ENCODE measurements at regions not wholly inside any gene's neighbourhood (a gene's known extent, or its start where the extent isn't known, plus 50 kb on each side); places are given as distances from the start of the nearest gene placed in this dataset.
"Not testable (repeated sequence)": the region's sequence is repeated elsewhere in the genome, so short reads cannot be mapped to it uniquely, and the experiment has no call there.

DNA sequence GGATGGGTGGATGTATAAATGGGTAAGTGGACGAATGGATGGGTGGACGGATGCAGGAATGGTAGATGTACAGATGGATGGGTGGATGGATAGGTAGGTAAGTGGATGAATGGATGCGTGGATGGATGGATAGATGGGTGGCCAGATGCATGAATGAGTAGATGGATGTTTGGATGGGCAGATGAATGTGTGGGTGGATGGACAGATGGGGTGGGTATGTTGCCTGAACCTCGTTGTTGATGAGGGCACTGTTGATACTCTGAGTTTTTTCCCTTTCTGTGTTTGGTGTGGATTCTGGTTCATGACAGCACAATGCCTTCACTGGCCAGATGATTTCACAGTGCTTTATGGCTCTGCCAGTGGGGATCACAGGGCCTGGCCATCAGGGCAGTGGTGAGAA lies 208.3 kb downstream of the NPIPB11 start:
- Mint-ChIP-seq H3K9me3 (no peaks in the 10 kb centered on the region), H3K36me3 (peaks cover 1% of the 10 kb centered on the region), H3K4me3 (no peak overlapping the region), H3K4me1 (no peaks in the 10 kb centered on the region), H3K27me3 (no peaks in the 10 kb centered on the region), H3K27ac (no peak overlapping the region)
- no peak for DNase-seq

DNA sequence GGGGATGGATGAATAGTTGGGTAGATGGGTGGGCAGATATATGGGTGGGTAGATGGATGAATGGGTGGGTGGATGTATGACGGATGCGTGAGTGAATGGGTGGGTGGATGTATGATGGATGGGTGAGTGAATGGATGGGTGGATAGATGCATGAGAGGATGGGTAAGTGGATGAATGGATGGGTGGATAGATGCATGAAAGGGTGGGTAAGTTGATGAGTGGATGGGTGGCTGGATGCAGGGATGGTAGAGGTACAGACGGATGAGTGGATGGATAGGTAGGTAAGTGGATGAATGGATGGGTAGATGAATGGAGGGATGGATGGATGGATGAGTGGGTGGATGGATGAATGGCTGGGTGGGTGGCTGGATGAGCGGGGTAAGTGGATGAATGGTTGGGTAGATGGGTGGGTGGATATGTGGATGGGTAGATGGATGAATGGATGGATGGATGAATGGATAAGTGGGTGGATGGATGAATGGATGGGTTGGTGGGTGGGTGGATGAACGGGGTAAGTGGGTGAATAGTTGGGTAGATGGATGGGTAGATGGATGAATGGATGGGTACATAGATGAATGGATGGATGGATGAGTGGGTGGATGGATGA lies 208.9 kb downstream of the NPIPB11 start:
- H3K9me3 Mint-ChIP-seq, H3K27me3 Mint-ChIP-seq, H3K4me3 Mint-ChIP-seq, H3K4me1 Mint-ChIP-seq, H3K36me3 Mint-ChIP-seq, DNase-seq, H3K27ac Mint-ChIP-seq: not testable (repeated sequence)

DNA sequence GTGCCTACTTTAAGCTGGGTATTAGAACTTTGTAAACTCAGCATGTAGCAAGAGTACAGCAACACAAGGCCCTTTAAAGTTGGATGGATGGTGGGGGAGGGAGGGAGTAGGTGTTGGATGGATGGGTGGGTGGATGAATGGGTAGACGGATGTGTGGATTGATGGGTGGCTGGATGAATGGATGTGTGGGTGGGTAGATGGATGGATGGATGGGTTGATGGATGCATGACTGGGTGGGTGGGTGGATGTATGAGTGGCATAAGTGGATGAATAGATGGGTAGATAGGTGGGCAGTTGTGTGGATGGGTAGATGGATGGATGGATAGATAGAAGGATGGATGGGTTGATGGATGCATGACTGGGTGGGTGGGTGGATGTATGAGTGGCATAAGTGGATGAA lies 209.8 kb downstream of the NPIPB11 start:
- DNase-seq, H3K9me3 Mint-ChIP-seq, H3K27me3 Mint-ChIP-seq, H3K36me3 Mint-ChIP-seq, H3K4me1 Mint-ChIP-seq, H3K4me3 Mint-ChIP-seq, H3K27ac Mint-ChIP-seq: not testable (repeated sequence)

DNA sequence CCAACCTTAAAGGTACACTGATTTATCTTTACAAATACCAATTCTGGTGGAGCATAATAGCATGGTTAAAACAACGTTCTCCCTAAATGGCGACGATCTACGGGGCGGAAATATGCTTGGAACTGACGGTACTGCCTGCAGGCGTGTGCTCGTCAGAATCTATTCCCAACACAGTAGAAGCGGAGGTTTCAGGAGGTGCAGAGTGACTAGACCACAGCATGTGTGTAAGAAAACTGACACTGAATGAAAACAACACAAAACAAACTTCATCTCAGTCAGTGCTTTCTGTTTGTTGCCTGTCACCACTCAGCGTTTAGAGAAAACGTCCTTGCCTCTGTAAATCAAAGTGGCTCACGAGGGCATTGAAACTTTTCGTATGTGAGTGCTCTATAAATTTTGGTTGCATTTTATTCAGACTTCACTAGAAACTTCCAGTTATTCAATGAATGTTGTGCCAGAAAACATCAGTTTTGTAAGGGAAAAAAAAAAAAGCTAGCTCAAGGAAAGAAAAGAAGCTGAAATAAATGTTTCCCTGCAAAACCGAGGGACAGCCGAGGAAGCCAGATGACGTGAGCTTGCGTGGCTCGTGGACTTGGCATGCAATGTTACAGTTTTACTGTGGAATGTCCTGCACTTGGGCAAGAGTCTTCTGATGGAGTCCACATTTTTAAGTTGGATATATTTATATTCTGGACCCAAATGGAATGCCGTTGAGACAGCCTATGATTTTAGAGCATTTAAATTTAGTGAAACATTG lies 210.4 kb downstream of the LAT start:
- not testable (repeated sequence) for H3K36me3 Mint-ChIP-seq, H3K4me1 Mint-ChIP-seq, H3K27ac Mint-ChIP-seq, DNase-seq, H3K4me3 Mint-ChIP-seq, H3K27me3 Mint-ChIP-seq, H3K9me3 Mint-ChIP-seq

DNA sequence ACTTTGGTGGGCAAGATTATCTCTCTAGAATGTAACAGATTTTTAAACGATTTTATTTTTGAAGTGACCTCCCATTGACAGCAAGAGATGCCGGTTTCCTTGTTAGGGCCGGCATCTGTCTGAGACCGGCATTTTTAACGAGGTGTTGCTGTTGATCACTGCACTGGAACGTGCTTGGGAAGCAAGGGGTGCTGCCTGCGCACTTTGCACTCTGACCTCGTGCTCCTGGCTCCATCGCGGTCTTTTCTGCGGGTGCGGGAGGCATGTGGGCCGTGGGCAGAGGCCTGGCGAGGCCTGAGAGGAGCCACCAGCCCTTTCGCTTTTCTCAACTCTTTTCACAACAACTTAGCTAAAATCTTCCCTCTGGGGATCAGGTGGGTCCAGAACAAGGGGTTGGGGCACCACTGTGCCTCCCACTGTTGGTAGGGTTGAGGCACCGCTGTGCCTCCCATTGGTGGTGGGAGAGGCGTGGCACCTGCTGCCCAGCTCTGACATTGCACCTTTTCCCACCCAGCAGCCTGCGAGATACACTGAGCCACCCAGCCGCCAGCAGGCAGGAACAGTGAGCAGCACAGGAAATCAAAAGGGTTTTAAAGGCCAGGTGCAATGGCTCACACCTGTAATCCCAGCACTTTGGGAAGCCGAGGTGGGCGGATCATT lies 209.5 kb downstream of the LAT start:
- H3K27ac Mint-ChIP-seq, H3K27me3 Mint-ChIP-seq, DNase-seq, H3K36me3 Mint-ChIP-seq, H3K4me1 Mint-ChIP-seq, H3K9me3 Mint-ChIP-seq, H3K4me3 Mint-ChIP-seq: not testable (repeated sequence)

DNA sequence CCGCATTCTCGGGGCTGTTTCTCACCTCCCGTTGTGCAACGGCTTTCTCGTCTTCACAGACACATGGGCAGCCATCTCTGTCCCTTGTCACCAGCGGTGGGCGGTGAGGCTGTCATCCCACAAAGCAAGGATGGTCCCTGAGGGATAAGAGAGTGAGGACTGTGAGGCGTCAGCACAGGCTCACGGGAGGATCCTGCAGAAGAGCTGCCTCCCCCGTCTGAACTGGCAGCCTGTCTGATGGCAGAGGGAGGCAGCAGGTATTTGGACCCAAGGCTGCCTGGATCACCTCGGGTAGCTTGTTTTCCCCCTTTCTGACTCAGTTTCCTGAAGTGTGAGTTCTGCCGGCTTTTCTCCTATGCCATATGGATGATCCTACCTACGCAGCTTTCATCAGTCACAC lies 208.8 kb downstream of the LAT start:
- not testable (repeated sequence) for H3K9me3 Mint-ChIP-seq, H3K27me3 Mint-ChIP-seq, H3K27ac Mint-ChIP-seq, DNase-seq, H3K4me3 Mint-ChIP-seq, H3K4me1 Mint-ChIP-seq, H3K36me3 Mint-ChIP-seq

DNA sequence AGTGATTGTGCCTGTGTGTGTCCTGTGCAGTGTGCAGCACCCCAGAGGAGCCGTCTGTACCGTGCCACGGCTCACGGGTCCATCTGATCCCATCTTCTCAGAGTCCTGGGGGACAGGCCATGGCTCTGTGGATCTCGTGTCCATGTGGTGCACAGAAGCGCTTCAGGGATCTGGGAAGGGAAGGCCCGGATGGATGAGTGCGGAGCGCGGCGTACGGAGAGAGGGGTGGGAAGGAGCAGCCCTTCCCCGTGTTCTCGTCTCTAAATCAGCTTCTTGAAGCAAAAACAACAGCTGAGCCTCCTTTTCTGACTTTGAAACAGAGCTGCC lies 208.4 kb downstream of the LAT start:
- DNase-seq, H3K4me3 Mint-ChIP-seq, H3K4me1 Mint-ChIP-seq, H3K27ac Mint-ChIP-seq, H3K27me3 Mint-ChIP-seq, H3K9me3 Mint-ChIP-seq, H3K36me3 Mint-ChIP-seq: not testable (repeated sequence)

DNA sequence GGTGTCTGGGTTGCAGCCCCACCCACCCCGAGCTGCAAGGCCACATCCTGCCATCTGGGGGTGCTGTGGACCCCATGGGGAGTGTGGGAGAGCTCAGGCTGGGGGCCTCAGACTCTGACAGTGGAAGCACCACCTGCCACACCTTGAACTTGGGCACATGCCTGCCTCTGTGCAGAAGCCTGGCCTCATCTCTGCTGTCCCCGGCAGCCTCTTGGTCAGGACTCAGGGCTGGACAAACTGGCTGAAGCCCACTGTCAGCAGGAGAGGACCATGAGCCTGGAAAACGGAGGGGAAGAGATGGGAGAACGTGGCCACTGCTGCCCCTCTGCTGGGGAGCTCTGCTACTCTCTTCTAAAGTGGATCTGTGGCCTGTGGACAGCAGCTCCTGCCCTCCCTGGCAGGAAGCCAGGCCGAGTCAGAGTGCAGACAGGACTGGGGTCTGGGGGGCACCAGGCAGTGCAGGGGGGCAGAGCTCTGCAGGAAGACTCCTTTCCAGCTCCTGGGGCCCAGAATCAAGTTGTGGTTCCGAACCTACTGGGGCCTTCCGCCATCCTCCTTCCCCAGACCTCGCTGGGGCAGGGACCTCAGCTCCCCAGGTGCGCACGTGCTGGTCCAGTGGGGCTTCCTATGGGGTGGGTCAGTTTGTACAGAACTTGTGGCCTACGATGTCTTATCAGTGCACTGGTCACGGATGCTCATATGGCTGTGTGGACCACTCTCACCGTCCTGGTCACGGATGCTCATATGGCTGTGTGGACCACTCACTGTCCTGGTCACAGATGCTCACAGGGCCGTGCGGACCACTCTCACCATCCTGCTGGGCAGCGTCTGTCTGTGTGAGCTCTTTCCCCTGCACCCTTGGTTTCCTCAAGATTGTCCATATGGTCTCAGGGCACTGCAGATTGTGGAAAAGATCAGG lies 207.7 kb downstream of the LAT start:
- Mint-ChIP-seq H3K4me1 (no peaks in the 10 kb centered on the region), H3K4me3 (no peak overlapping the region), H3K9me3 (no peaks in the 10 kb centered on the region), H3K27me3 (no peaks in the 10 kb centered on the region), H3K36me3 (no peaks in the 10 kb centered on the region), H3K27ac (no peak overlapping the region)
- DNase-seq, result no peak

DNA sequence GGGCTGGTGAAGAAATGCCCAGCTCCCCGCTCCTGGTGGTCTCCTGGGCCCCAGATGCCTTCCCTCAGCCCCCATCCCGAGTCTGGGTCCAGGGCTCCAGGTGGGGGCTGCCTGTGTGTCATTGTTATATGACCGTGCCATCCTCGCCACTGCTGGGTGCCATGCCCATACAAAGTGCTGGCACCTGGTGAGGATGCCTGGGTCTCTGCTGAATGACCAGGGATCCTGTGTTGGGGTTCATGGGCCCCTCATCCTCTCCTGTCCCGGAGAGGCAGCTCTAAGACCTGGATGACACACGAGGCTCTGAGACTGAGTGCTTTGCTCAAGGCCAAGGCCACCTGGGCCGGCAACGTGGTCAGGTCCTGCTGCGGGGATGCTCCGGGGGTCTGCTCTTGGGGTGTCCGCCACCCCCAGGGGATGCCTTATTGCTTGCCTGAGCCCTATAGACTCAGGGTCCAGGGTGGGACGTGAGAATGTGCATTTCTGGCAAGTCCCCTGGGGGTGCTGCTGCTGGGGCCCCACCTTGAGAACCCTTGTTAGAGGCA lies 206.9 kb downstream of the LAT start:
- not testable (repeated sequence) for H3K4me3 Mint-ChIP-seq, H3K27ac Mint-ChIP-seq, DNase-seq, H3K9me3 Mint-ChIP-seq, H3K4me1 Mint-ChIP-seq, H3K27me3 Mint-ChIP-seq, H3K36me3 Mint-ChIP-seq

DNA sequence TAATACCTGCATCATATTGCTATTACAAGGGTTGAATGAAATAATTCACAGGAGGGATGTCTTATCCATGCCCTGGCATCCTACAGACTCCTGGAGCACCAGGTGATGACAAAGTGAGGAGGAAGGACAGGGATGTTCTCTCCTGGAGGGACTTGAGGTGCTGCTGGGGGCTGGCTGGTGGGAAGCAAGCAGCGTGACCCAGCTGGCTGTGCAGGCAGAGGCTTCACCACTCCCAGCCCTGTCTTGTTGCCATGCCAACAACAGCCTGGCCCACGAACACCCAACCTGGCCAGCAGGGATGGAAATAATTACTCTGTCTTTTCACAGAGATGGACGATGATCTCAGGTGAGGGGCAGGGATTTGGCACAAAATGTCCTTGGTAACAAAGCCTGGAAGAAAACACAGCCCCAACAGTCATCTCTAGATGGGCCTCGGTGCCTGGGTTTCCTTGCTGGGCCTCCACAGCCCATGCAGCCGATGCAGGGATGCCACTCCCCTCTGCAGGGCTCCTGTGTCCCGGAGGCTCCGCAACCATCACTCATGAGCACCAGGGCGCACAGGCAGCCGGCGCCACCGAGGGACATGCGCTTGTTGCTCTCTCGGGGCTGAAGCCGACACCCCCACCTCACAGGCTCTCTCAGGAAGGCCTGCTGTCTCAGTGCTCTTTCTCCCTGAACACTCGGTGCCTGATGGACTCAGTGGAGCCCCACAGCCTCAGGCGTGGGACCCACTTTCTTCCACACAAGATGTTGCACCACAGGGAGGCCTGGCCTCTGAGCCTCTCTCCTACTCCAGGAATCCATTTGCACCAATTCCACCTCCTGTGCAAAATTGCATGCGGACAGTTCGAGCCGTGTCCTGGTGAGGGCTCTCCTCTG lies 205.9 kb downstream of the LAT start:
- not testable (repeated sequence) for H3K27me3 Mint-ChIP-seq, H3K27ac Mint-ChIP-seq, H3K4me3 Mint-ChIP-seq, H3K9me3 Mint-ChIP-seq, H3K36me3 Mint-ChIP-seq, H3K4me1 Mint-ChIP-seq, DNase-seq

DNA sequence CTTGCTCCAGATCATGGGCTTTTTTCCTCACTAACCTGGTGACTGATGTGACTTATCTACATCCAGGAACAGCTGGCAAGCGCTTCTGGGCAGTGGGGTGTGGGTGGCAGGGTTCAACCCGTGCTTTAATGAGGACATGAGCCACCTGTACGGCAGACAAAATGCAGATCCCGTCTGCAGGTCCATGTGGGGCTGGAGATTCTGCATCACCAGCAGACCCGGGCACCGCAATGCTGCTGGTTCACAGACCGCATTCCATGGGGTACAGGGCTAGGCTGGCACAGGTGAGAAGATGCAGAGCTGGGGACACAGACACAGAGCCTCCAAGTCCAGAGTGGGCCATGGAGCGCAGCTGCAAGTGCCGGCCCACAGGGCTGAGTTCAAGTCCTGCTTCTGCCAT lies 204.0 kb downstream of the LAT start:
- not testable (repeated sequence) for H3K27ac Mint-ChIP-seq, DNase-seq, H3K4me3 Mint-ChIP-seq, H3K27me3 Mint-ChIP-seq, H3K4me1 Mint-ChIP-seq, H3K36me3 Mint-ChIP-seq, H3K9me3 Mint-ChIP-seq

DNA sequence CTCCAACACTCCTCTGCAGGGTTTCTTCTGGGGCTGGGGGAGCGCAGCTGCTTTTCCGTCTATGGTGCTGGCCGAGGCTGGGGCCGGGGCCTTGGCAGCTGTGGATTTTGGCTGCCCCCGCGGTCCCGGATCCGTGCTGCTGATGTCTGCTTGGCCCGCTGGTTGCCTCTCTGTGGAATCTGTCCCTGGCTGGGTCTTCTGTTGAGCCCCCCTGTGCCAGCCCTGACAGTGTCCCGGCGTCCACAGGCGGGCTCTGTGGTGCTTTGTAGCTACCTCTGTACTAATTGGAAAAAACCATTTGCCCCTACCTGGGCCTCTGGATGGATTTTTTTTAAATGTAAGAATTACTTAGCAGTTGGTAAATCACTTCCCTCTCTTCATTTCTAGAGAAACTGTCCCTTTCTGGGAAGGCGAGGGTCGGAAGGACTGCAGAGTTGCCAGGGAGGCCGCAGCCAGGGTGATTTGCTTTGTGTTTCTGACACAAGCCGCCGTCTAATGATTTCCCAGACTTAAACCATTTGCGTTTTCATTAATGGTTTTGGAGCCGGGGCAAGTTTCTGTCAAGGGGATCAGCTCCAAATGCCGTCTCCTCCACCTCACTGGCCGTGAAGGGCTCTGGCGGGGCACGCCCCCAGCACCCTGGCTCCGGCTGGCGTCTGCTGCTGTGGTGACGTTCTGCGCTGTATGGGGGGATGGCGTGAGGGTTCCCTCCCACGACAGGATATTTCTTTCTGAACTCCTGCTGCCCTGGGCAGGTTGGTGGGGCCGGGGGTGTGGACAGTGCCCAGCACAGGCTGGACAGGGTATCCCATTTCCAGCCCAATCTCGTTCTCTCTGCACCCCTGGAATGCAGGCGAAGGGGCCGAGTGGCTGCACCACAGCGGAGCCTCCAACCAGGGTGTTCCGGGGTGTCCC lies 201.7 kb downstream of the LAT start:
- not testable (repeated sequence) for H3K9me3 Mint-ChIP-seq, H3K27ac Mint-ChIP-seq, H3K27me3 Mint-ChIP-seq, H3K4me1 Mint-ChIP-seq, H3K4me3 Mint-ChIP-seq, H3K36me3 Mint-ChIP-seq, DNase-seq

DNA sequence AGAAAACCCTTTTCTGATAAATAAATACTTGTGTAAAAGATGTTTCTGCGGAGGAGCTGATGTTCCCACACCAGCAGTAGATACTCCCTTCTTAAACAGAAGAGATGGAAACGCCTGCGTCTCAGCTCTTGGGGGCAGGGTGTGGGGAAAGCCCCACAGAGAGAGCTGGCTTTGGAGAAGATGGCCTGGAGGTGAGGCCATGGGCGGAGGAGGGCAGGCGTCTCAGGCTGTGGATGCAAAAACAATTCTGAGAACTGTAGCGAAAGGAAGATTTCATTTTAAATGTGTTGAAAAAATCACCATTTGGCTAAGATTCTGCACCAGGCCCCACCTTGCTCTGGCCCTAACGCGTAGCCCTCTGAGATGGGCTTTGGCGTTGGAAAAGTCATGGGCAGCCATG lies 201.0 kb downstream of the LAT start:
- not testable (repeated sequence) for H3K27me3 Mint-ChIP-seq, H3K4me3 Mint-ChIP-seq, DNase-seq

More for the DNA sequence above, 201.0 kb downstream of the LAT start:
- not testable (repeated sequence) for H3K4me1 Mint-ChIP-seq, H3K36me3 Mint-ChIP-seq, H3K9me3 Mint-ChIP-seq, H3K27ac Mint-ChIP-seq

Data from activated naive CD8-positive, alpha-beta T cell treated with anti-CD3 and anti-CD28 coated beads for 36 hours (primary cell).